Activated naive CD4-positive, alpha-beta T cell treated with anti-CD3 and anti-CD28 coated beads, Interleukin-2, amount 50 U/mL, for 24 hours (primary cell): ENCODE measurements at regions not wholly inside any gene's neighbourhood (a gene's known extent, or its start where the extent isn't known, plus 50 kb on each side); places are given as distances from the start of the nearest gene placed in this dataset.

Source experiments
- H3K27ac Mint-ChIP-seq: one replicate; pipeline ENCODE4 v1.8.0; 2021; ENCODE audit warnings: mild to moderate bottlenecking, mixed read lengths
- H3K27me3 Mint-ChIP-seq: one replicate; pipeline ENCODE4 v1.8.0; 2021; ENCODE audit warnings: mixed read lengths
- H3K36me3 Mint-ChIP-seq: one replicate; pipeline ENCODE4 v1.8.0; 2021; ENCODE audit warnings: mixed read lengths
- H3K4me1 Mint-ChIP-seq: one replicate; pipeline ENCODE4 v1.8.0; 2021; ENCODE audit warnings: mixed read lengths
- H3K4me3 Mint-ChIP-seq: one replicate; pipeline ENCODE4 v1.8.0; 2021; ENCODE audit warnings: mild to moderate bottlenecking, mixed read lengths
- H3K9me3 Mint-ChIP-seq: one replicate; pipeline ENCODE4 v1.8.0; 2021; ENCODE audit warnings: mixed read lengths

- Mint-ChIP-seq H3K36me3 (peaks cover 5% of the 10 kb centered on the region), H3K9me3 (no peaks in the 10 kb centered on the region), H3K27ac (peak overlapping the region; percentile 87)
Measured at GRCh38 chr14:65849558-65849957, 437.0 kb downstream of the FUT8 start.

GRCh38 chr14:65850429-65851135, 438.1 kb downstream of the FUT8 start:
- H3K36me3 Mint-ChIP-seq: peaks cover 5% of the 10 kb centered on the region
- peak overlapping the region; percentile 56 for H3K4me3 Mint-ChIP-seq

More at GRCh38 chr14:65849558-65849957, 437.0 kb downstream of the FUT8 start:
- H3K27me3 Mint-ChIP-seq: no peaks in the 10 kb centered on the region
- peaks cover 77% of the 10 kb centered on the region for H3K4me1 Mint-ChIP-seq
- no peak overlapping the region for H3K4me3 Mint-ChIP-seq

GRCh38 chr14:65852689-65853088, 440.2 kb downstream of the FUT8 start:
- Mint-ChIP-seq H3K4me1 (peaks cover 47% of the 10 kb centered on the region), H3K27me3 (no peaks in the 10 kb centered on the region), H3K36me3 (peaks cover 5% of the 10 kb centered on the region), H3K27ac (no peak overlapping the region), H3K9me3 (no peaks in the 10 kb centered on the region), H3K4me3 (no peak overlapping the region)

More at GRCh38 chr14:65850429-65851135, 438.1 kb downstream of the FUT8 start:
- Mint-ChIP-seq H3K27ac (peak overlapping the region; percentile 66), H3K27me3 (no peaks in the 10 kb centered on the region), H3K4me1 (peaks cover 68% of the 10 kb centered on the region), H3K9me3 (no peaks in the 10 kb centered on the region)

DNA sequence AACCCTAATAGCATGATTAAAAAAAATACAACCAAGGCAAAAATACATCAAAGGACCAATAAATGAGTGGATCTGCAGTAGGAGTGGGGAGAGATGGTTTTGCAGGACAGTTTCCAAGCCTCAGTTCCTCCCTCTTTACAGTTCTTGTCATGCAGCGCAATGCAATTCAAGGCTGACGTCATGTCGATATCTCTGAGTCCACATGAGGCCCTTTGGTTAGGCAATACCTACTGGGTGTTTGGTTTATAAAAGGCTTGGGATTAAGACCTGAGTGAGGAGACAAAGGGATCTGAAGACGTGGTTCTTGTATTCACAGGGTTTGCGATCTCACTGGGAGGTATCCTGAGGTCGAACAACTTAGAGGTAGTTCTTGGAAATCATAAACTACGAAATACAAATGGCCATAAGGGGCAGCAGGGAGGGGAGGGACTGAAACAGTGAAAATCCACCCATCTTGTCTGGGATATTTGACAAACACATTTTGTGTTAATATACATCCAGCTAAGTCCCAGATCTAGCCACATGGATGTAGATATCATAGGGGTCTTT, 441.0 kb downstream of the FUT8 start:
- no peaks in the 10 kb centered on the region for H3K9me3 Mint-ChIP-seq
- no peaks in the 10 kb centered on the region for H3K27me3 Mint-ChIP-seq
- no peak overlapping the region for H3K27ac Mint-ChIP-seq
- H3K4me1 Mint-ChIP-seq: peaks cover 46% of the 10 kb centered on the region
- peaks cover 5% of the 10 kb centered on the region for H3K36me3 Mint-ChIP-seq
- H3K4me3 Mint-ChIP-seq: no peak overlapping the region

DNA sequence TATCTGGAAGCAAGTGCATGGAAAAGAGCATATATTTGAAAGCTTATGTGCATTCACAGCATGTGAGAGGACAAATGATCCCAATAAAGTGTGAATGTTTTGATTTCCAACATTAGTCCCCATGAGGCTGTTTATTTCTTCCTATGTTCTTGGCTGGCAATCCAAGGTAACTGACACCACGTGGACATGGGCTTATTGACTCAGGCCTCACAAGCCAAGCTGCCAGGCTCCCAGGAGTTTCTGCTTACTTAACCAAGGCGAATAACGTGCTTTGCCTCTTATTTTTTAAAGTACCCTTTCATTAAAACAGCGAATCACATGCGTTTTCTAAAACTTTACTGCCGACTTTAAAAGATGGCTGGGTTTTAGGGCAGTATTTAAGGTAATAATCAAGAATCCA, 441.7 kb downstream of the FUT8 start:
- H3K4me3 Mint-ChIP-seq: no peak overlapping the region
- no peak overlapping the region for H3K27ac Mint-ChIP-seq
- peaks cover 46% of the 10 kb centered on the region for H3K4me1 Mint-ChIP-seq
- H3K27me3 Mint-ChIP-seq: no peaks in the 10 kb centered on the region
- peaks cover 6% of the 10 kb centered on the region for H3K36me3 Mint-ChIP-seq
- no peaks in the 10 kb centered on the region for H3K9me3 Mint-ChIP-seq

GRCh38 chr14:65860956-65861611, 448.6 kb downstream of the FUT8 start:
- H3K9me3 Mint-ChIP-seq: no peaks in the 10 kb centered on the region
- peaks cover 66% of the 10 kb centered on the region for H3K4me1 Mint-ChIP-seq
- H3K36me3 Mint-ChIP-seq: peaks cover 2% of the 10 kb centered on the region
- H3K27me3 Mint-ChIP-seq: no peaks in the 10 kb centered on the region
- H3K4me3 Mint-ChIP-seq: peak overlapping the region; percentile 65
- peak overlapping the region; percentile 69 for H3K27ac Mint-ChIP-seq

- Mint-ChIP-seq H3K27me3 (no peaks in the 10 kb centered on the region), H3K4me1 (peaks cover 66% of the 10 kb centered on the region)
Measured at GRCh38 chr14:65864549-65864948, 452.0 kb downstream of the FUT8 start.

GRCh38 chr14:65864984-65865383, 452.5 kb downstream of the FUT8 start:
- H3K27ac Mint-ChIP-seq: no peak overlapping the region
- no peaks in the 10 kb centered on the region for H3K27me3 Mint-ChIP-seq
- H3K4me3 Mint-ChIP-seq: no peak overlapping the region
- H3K4me1 Mint-ChIP-seq: peaks cover 64% of the 10 kb centered on the region
- H3K9me3 Mint-ChIP-seq: no peaks in the 10 kb centered on the region
- H3K36me3 Mint-ChIP-seq: no peaks in the 10 kb centered on the region

More at GRCh38 chr14:65864549-65864948, 452.0 kb downstream of the FUT8 start:
- Mint-ChIP-seq H3K9me3 (no peaks in the 10 kb centered on the region), H3K36me3 (no peaks in the 10 kb centered on the region), H3K4me3 (no peak overlapping the region), H3K27ac (no peak overlapping the region)

GRCh38 chr14:65866448-65866847, 453.9 kb downstream of the FUT8 start:
- Mint-ChIP-seq H3K9me3 (no peaks in the 10 kb centered on the region), H3K4me1 (peaks cover 50% of the 10 kb centered on the region), H3K27ac (no peak overlapping the region), H3K4me3 (no peak overlapping the region), H3K36me3 (no peaks in the 10 kb centered on the region), H3K27me3 (no peaks in the 10 kb centered on the region)

- Mint-ChIP-seq H3K4me3 (no peak overlapping the region), H3K36me3 (no peaks in the 10 kb centered on the region), H3K4me1 (peaks cover 45% of the 10 kb centered on the region), H3K27ac (no peak overlapping the region), H3K9me3 (no peaks in the 10 kb centered on the region), H3K27me3 (no peaks in the 10 kb centered on the region)
Measured at GRCh38 chr14:65866886-65867285, 454.4 kb downstream of the FUT8 start.

- peaks cover 41% of the 10 kb centered on the region for H3K4me1 Mint-ChIP-seq
- H3K9me3 Mint-ChIP-seq: no peaks in the 10 kb centered on the region
- no peaks in the 10 kb centered on the region for H3K27me3 Mint-ChIP-seq
- H3K27ac Mint-ChIP-seq: no peak overlapping the region
- no peak overlapping the region for H3K4me3 Mint-ChIP-seq
- no peaks in the 10 kb centered on the region for H3K36me3 Mint-ChIP-seq
Measured at GRCh38 chr14:65867333-65867732, 454.8 kb downstream of the FUT8 start.

GRCh38 chr14:65872536-65872935, 460.0 kb downstream of the FUT8 start:
- Mint-ChIP-seq H3K27ac (no peak overlapping the region), H3K4me1 (no peaks in the 10 kb centered on the region), H3K9me3 (no peaks in the 10 kb centered on the region), H3K4me3 (no peak overlapping the region), H3K27me3 (no peaks in the 10 kb centered on the region), H3K36me3 (no peaks in the 10 kb centered on the region)

DNA sequence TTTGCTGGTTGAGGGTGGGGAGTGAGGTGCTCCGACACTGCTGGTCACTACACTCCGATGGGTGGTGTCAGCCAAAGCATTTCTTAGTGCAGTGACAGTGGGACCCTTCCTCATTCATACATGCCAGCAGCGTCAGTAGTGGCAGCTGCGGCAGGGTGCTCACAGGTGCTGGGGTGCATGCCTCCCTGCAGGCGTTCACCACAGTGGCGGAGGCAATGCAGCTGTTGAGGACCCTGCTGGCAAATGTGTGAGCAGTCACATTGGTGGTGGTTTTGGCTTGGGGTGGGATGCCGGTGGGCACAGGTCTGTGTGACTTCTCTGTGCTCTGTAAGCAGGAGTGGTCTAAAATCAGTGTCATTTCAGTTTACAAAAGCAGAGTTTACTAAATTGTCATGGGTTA, 464.6 kb downstream of the FUT8 start:
- Mint-ChIP-seq H3K9me3 (no peaks in the 10 kb centered on the region), H3K27me3 (no peaks in the 10 kb centered on the region), H3K4me1 (peaks cover 27% of the 10 kb centered on the region), H3K27ac (no peak overlapping the region), H3K4me3 (no peak overlapping the region), H3K36me3 (peaks cover 4% of the 10 kb centered on the region)

GRCh38 chr14:65877624-65878023, 465.1 kb downstream of the FUT8 start:
- H3K9me3 Mint-ChIP-seq: no peaks in the 10 kb centered on the region
- peaks cover 4% of the 10 kb centered on the region for H3K36me3 Mint-ChIP-seq
- H3K27ac Mint-ChIP-seq: no peak overlapping the region
- H3K4me3 Mint-ChIP-seq: no peak overlapping the region
- H3K27me3 Mint-ChIP-seq: no peaks in the 10 kb centered on the region
- H3K4me1 Mint-ChIP-seq: peaks cover 27% of the 10 kb centered on the region

GRCh38 chr14:65878586-65878985, 466.1 kb downstream of the FUT8 start:
- Mint-ChIP-seq H3K9me3 (peaks cover 2% of the 10 kb centered on the region), H3K27ac (no peak overlapping the region), H3K4me3 (no peak overlapping the region), H3K36me3 (peaks cover 4% of the 10 kb centered on the region), H3K27me3 (no peaks in the 10 kb centered on the region), H3K4me1 (peaks cover 28% of the 10 kb centered on the region)
